ENCODE measurements at regions not wholly inside any gene's neighbourhood (a gene's known extent, or its start where the extent isn't known, plus 50 kb on each side); places are given as distances from the start of the nearest gene placed in this dataset.

DNA sequence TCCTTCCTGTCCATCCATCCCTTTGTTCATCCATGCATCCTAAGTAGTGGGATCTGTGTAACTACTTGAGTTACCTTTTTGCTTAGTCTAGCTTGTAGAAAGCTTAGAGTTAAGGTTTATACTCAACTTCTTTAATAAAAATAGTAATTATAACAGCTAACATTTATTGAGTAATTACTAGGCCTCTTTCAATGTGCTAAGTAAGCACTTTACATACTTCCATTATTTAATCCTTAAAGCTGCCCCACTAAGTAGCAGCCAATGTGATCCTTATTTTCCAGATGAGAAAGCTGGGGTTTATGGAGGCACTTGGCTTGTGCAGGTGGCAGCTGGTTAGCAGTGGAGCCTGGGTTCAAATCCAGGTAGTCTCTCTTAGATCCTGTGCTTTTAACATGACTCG, 182.9 kb downstream of the FGF9 start:
- H3K9me2 ChIP-seq (replicated peaks; ENCODE audit: low read length): no peaks in the 10 kb centered on the region
- DNase-seq (no peak), ATAC-seq (no peak)
- POLR2A ChIA-PET (ENCODE audit: unreplicated experiment): no interaction called here
- H3K9ac ChIP-seq (ENCODE audit: low read length): no peak overlapping the region
- no peaks in the 10 kb centered on the region for H3K4me1 ChIP-seq (ENCODE audit: insufficient read depth, low read length)
- no peak overlapping the region for H3K4me3 ChIP-seq (ENCODE audit: low read length)
- no peaks in the 10 kb centered on the region for H3F3A ChIP-seq (ENCODE audit: low read length, unreplicated experiment)
- intact Hi-C loops (cut with micrococcal nuclease): no loop called here
- no peak overlapping the region for H2AFZ ChIP-seq (ENCODE audit: low read length)
- H3K79me2 ChIP-seq (ENCODE audit: low read length): no peaks in the 10 kb centered on the region
- CTCF ChIA-PET: no interaction called here
- H3K4me2 ChIP-seq (ENCODE audit: low read length): no peak overlapping the region
- H3K27ac ChIP-seq (ENCODE audit: low read length): no peak overlapping the region
- no peaks in the 10 kb centered on the region for H4K20me1 ChIP-seq (ENCODE audit: low read length)
- TF ChIP-seq EZH2 (IDR thresholded peaks at IDR 0.05; ENCODE audit: low read length, unreplicated experiment): no peak
- TF ChIP-seq, protein P1, sequence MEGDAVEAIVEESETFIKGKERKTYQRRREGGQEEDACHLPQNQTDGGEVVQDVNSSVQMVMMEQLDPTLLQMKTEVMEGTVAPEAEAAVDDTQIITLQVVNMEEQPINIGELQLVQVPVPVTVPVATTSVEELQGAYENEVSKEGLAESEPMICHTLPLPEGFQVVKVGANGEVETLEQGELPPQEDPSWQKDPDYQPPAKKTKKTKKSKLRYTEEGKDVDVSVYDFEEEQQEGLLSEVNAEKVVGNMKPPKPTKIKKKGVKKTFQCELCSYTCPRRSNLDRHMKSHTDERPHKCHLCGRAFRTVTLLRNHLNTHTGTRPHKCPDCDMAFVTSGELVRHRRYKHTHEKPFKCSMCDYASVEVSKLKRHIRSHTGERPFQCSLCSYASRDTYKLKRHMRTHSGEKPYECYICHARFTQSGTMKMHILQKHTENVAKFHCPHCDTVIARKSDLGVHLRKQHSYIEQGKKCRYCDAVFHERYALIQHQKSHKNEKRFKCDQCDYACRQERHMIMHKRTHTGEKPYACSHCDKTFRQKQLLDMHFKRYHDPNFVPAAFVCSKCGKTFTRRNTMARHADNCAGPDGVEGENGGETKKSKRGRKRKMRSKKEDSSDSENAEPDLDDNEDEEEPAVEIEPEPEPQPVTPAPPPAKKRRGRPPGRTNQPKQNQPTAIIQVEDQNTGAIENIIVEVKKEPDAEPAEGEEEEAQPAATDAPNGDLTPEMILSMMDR (conservative IDR thresholded peaks at IDR 0.05; ENCODE audit: low read depth, low read length): no peak
- peaks cover 4% of the 10 kb centered on the region; the same call in 1 of the 2 replicates for H3K27me3 ChIP-seq (ENCODE audit: low read length)
- H3K36me3 ChIP-seq (ENCODE audit: low read depth, low read length): no peaks in the 10 kb centered on the region
- BruUV-seq (replicated peaks): no TSS peak
- H3K9me3 ChIP-seq (ENCODE audit: low read length): no peaks in the 10 kb centered on the region

DNA sequence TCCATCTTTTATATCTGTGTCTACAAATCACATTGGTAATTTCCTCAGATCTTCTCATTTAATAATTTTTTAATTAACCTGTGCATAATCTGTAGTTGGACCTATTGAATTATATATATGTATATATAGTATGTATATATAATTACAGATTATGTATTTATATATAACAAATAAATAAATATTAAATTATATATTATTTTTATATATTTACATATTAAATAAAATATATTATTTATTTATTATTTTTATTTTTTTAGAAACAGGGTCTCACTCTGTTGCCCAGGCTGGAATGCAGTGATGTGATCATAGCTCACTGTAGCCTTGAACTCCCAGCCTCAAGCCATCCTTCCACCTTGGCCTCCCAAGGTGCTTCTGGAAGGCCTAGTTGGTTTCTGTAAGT, 197.9 kb downstream of the FGF9 start:
- ChIA-PET CTCF (no interaction called here), POLR2A (ENCODE audit: unreplicated experiment) (no interaction called here)
- TF ChIP-seq, protein P1 (conservative IDR thresholded peaks at IDR 0.05; ENCODE audit: low read depth, low read length): no peak
- TF ChIP-seq EZH2 (IDR thresholded peaks at IDR 0.05; ENCODE audit: low read length, unreplicated experiment): no peak
- no peak for TF ChIP-seq EZH2phosphoT487 (IDR thresholded peaks at IDR 0.05; ENCODE audit: borderline replicate concordance, low read length)
- Histone ChIP-seq H3K4me2 (ENCODE audit: low read length) (no peak overlapping the region), H3K27me3 (ENCODE audit: low read length) (no peaks in the 10 kb centered on the region), H3F3A (ENCODE audit: low read length, unreplicated experiment) (no peaks in the 10 kb centered on the region), H3K36me3 (ENCODE audit: low read depth, low read length) (no peaks in the 10 kb centered on the region), H3K9me3 (ENCODE audit: low read length) (no peaks in the 10 kb centered on the region), H2AFZ (ENCODE audit: low read length) (no peak overlapping the region), H3K4me1 (ENCODE audit: insufficient read depth, low read length) (no peaks in the 10 kb centered on the region), H3K4me3 (ENCODE audit: low read length) (no peak overlapping the region), H3K9me2 (replicated peaks; ENCODE audit: low read length) (no peaks in the 10 kb centered on the region), H4K20me1 (ENCODE audit: low read length) (no peaks in the 10 kb centered on the region), H3K79me2 (ENCODE audit: low read length) (no peaks in the 10 kb centered on the region), H3K27ac (ENCODE audit: low read length) (no peak overlapping the region), H3K9ac (ENCODE audit: low read length) (no peak overlapping the region)
- no TSS peak for BruUV-seq (replicated peaks)
- DNase-seq (no peak), ATAC-seq (no peak)
- intact Hi-C loops (cut with micrococcal nuclease): no loop called here

DNA sequence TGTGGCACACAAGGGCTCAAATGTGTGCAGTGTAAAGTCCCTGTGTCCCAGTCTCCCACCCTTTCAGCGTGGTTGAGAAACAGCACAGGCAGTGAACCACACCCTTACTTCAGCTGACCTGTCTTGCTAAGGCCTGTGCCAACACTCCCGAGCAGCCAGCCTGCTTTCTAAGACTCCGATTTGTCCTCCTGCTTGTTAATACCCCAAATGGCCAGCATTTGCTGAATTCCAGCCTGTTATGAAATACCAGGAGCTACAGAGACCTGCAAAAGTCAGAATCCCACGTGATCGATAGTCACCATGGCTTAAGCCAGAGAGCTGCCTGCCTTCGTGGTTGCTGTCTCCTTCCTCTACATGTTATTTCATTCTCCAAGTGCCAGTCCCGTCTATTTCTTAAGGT, 200.5 kb downstream of the FGF9 start:
- no TSS peak for BruUV-seq (replicated peaks)
- POLR2A ChIA-PET (ENCODE audit: unreplicated experiment): no interaction called here
- Histone ChIP-seq H4K20me1 (ENCODE audit: low read length) (no peaks in the 10 kb centered on the region), H3K79me2 (ENCODE audit: low read length) (no peaks in the 10 kb centered on the region), H3K36me3 (ENCODE audit: low read depth, low read length) (no peaks in the 10 kb centered on the region), H3K27me3 (ENCODE audit: low read length) (no peaks in the 10 kb centered on the region), H3F3A (ENCODE audit: low read length, unreplicated experiment) (no peaks in the 10 kb centered on the region), H3K9ac (ENCODE audit: low read length) (no peak overlapping the region), H2AFZ (ENCODE audit: low read length) (no peak overlapping the region), H3K4me3 (ENCODE audit: low read length) (no peak overlapping the region), H3K27ac (ENCODE audit: low read length) (no peak overlapping the region), H3K4me1 (ENCODE audit: insufficient read depth, low read length) (no peaks in the 10 kb centered on the region), H3K4me2 (ENCODE audit: low read length) (no peak overlapping the region), H3K9me3 (ENCODE audit: low read length) (no peaks in the 10 kb centered on the region), H3K9me2 (replicated peaks; ENCODE audit: low read length) (no peaks in the 10 kb centered on the region)
- ATAC-seq: no peak
- CTCF ChIA-PET: no interaction called here
- DNase-seq: no peak
- intact Hi-C loops (cut with micrococcal nuclease): no loop called here
- no peak for TF ChIP-seq EZH2 (IDR thresholded peaks at IDR 0.05; ENCODE audit: low read length, unreplicated experiment)
- TF ChIP-seq, protein P1 (conservative IDR thresholded peaks at IDR 0.05; ENCODE audit: low read depth, low read length): no peak
- no peak for TF ChIP-seq EZH2phosphoT487 (IDR thresholded peaks at IDR 0.05; ENCODE audit: borderline replicate concordance, low read length)
